WTC11 (cell line): ENCODE measurements at regions not wholly inside any gene's neighbourhood (a gene's known extent, or its start where the extent isn't known, plus 50 kb on each side); places are given as distances from the start of the nearest gene placed in this dataset.

Experiments used
- ATAC-seq: fragments of 200-7000 bp; cut with Tn5 transposase; 2 replicates; pipeline ENCODE4 v1.10.0; 2021; ENCODE audit warnings: mild to moderate bottlenecking, moderate library complexity
- CTCF ChIA-PET: fragments of 300-600 bp; sonication (Branson Sonifier 250); formaldehyde crosslinking; loops from one replicate; lab custom pipeline; 2021; ENCODE audit warnings: antibody characterized with exemption; lab: Charles Lee
- POLR2A ChIA-PET: fragments of 350-600 bp; sonication (Branson Sonifier 250); formaldehyde crosslinking; loops from one replicate; lab custom pipeline; 2021; ENCODE audit warnings: antibody characterized with exemption; lab: Charles Lee
- DNase-seq: peaks from one replicate; pipeline ENCODE4 v3.0.0; 2021; ENCODE audit warnings: low spot score
- H3K27ac Mint-ChIP-seq: 2 replicates; pipeline ENCODE4 v1.8.0; 2021; ENCODE audit warnings: mixed read lengths
- H3K27me3 Mint-ChIP-seq: 2 replicates; pipeline ENCODE4 v1.8.0; 2021; ENCODE audit warnings: low read depth, mild to moderate bottlenecking, moderate library complexity, mixed read lengths
- H3K36me3 Mint-ChIP-seq: 2 replicates; pipeline ENCODE4 v1.8.0; 2021; ENCODE audit warnings: mixed read lengths
- H3K4me1 Mint-ChIP-seq: 2 replicates; pipeline ENCODE4 v1.8.0; 2022; ENCODE audit warnings: mixed read lengths
- H3K4me3 Mint-ChIP-seq: 2 replicates; pipeline ENCODE4 v1.8.0; 2021; ENCODE audit warnings: mild to moderate bottlenecking, moderate library complexity, mixed read lengths
- H3K9me3 Mint-ChIP-seq: 2 replicates; pipeline ENCODE4 v1.8.0; 2021; ENCODE audit warnings: mixed read lengths
- ATF1 ChIP-seq: sonication (generic); formaldehyde crosslinking; IDR thresholded peaks from 2 replicates; pipeline ENCODE4 v1.8.1; 2023; ENCODE audit warnings: mild to moderate bottlenecking, moderate library complexity, missing genetic modification reagents
- CBFB ChIP-seq: sonication (generic); formaldehyde crosslinking; IDR thresholded peaks from 2 replicates; pipeline ENCODE4 v1.8.1; 2022; ENCODE audit warnings: mild to moderate bottlenecking, low read depth, missing genetic modification reagents
- ELF4 ChIP-seq: sonication (generic); formaldehyde crosslinking; IDR thresholded peaks from 2 replicates; pipeline ENCODE4 v1.8.1; 2022; ENCODE audit warnings: low read depth, mild to moderate bottlenecking, moderate library complexity, missing genetic modification reagents
- ERG ChIP-seq: fragments of 250-450 bp; sonication (Bioruptor Pico); IDR thresholded peaks from 2 replicates; pipeline ENCODE4 v1.8.0; 2021; ENCODE audit warnings: mild to moderate bottlenecking
- FOXP1 ChIP-seq: sonication (generic); formaldehyde crosslinking; IDR thresholded peaks from 2 replicates; pipeline ENCODE4 v1.8.0; 2022; ENCODE audit warnings: missing genetic modification reagents, mild to moderate bottlenecking, moderate library complexity, borderline replicate concordance
- JUN ChIP-seq: sonication (generic); formaldehyde crosslinking; IDR thresholded peaks from 2 replicates; pipeline ENCODE4 v1.8.0; 2023; ENCODE audit warnings: mild to moderate bottlenecking, missing genetic modification reagents
- KAT7 ChIP-seq: sonication (generic); formaldehyde crosslinking; IDR thresholded peaks from 2 replicates; pipeline ENCODE4 v1.8.1; 2023; ENCODE audit warnings: missing genetic modification reagents, mild to moderate bottlenecking, borderline replicate concordance
- NFE2L1 ChIP-seq: sonication (generic); formaldehyde crosslinking; IDR thresholded peaks from 2 replicates; pipeline ENCODE4 v1.8.1; 2023; ENCODE audit warnings: missing genetic modification reagents
- NR1H2 ChIP-seq: sonication (generic); formaldehyde crosslinking; IDR thresholded peaks from 2 replicates; pipeline ENCODE4 v1.9.0; 2021; ENCODE audit warnings: mild to moderate bottlenecking, moderate library complexity, missing genetic modification reagents
- NR3C1 ChIP-seq: sonication (generic); formaldehyde crosslinking; conservative IDR thresholded peaks from 2 replicates; pipeline ENCODE4 v1.8.1; 2023; ENCODE audit warnings: low read depth, mild to moderate bottlenecking, missing genetic modification reagents
- OVOL2 ChIP-seq: fragments of 250-450 bp; sonication (Bioruptor Pico); IDR thresholded peaks from 2 replicates; pipeline ENCODE4 v1.9.0; 2021; ENCODE audit warnings: mild to moderate bottlenecking, borderline replicate concordance
- PREB ChIP-seq: sonication (generic); formaldehyde crosslinking; IDR thresholded peaks from 2 replicates; pipeline ENCODE4 v1.8.1; 2022; ENCODE audit warnings: mild to moderate bottlenecking, missing genetic modification reagents, moderate library complexity, borderline replicate concordance
- SMAD4 ChIP-seq: sonication (generic); formaldehyde crosslinking; IDR thresholded peaks from 2 replicates; pipeline ENCODE4 v1.8.0; 2022; ENCODE audit warnings: mild to moderate bottlenecking, missing genetic modification reagents
- TEAD1 ChIP-seq: sonication (generic); formaldehyde crosslinking; IDR thresholded peaks from 2 replicates; pipeline ENCODE4 v1.8.0; 2022; ENCODE audit warnings: mild to moderate bottlenecking, missing genetic modification reagents
- USF2 ChIP-seq: sonication (generic); formaldehyde crosslinking; IDR thresholded peaks from 2 replicates; pipeline ENCODE4 v1.8.1; 2023; ENCODE audit warnings: mild to moderate bottlenecking, missing genetic modification reagents, moderate library complexity
- ZNF121 ChIP-seq: sonication (generic); formaldehyde crosslinking; IDR thresholded peaks from 2 replicates; pipeline ENCODE4 v1.8.0; 2023; ENCODE audit warnings: missing genetic modification reagents
- ZNF416 ChIP-seq: fragments of 250-450 bp; sonication (Bioruptor Pico); IDR thresholded peaks from 2 replicates; pipeline ENCODE4 v1.9.0; 2021; ENCODE audit warnings: mild to moderate bottlenecking, inconsistent platforms
- ZNF532 ChIP-seq: fragments of 250-450 bp; sonication (Bioruptor Pico); IDR thresholded peaks from 2 replicates; pipeline ENCODE4 v1.9.0; 2021; ENCODE audit warnings: mild to moderate bottlenecking, borderline replicate concordance
- TF ChIP-seq, protein P1 (sequence below): sonication (generic); formaldehyde crosslinking; IDR thresholded peaks from 2 replicates; pipeline ENCODE4 v1.8.1; 2023; ENCODE audit warnings: mild to moderate bottlenecking, moderate library complexity, missing genetic modification reagents

- H3K27me3 Mint-ChIP-seq, result no peaks in the 10 kb centered on the region; the same call in 1 of the 2 replicates
- ChIA-PET POLR2A (no interaction called here), CTCF (no interaction called here)
- DNase-seq (no peak), ATAC-seq (no peak)
- peaks cover 6% of the 10 kb centered on the region for H3K36me3 Mint-ChIP-seq
- no peak overlapping the region for H3K27ac Mint-ChIP-seq
- H3K9me3 Mint-ChIP-seq, result peaks cover 32% of the 10 kb centered on the region
- TF ChIP-seq ATF1 (CRISPR knock-in tag) (no peak), JUN (no peak), TEAD1 (CRISPR knock-in tag) (no peak), CBFB (no peak), ERG (CRISPR knock-in tag) (no peak), OVOL2 (CRISPR knock-in tag) (no peak), NR1H2 (CRISPR knock-in tag) (no peak), ZNF121 (CRISPR knock-in tag) (no peak), SMAD4 (CRISPR knock-in tag) (no peak), KAT7 (CRISPR knock-in tag) (no peak), ZNF532 (CRISPR knock-in tag) (no peak), ELF4 (CRISPR knock-in tag) (no peak), FOXP1 (CRISPR knock-in tag) (no peak), NR3C1 (CRISPR knock-in tag) (no peak), USF2 (no peak), ZNF416 (no peak)
- TF ChIP-seq, protein P1, sequence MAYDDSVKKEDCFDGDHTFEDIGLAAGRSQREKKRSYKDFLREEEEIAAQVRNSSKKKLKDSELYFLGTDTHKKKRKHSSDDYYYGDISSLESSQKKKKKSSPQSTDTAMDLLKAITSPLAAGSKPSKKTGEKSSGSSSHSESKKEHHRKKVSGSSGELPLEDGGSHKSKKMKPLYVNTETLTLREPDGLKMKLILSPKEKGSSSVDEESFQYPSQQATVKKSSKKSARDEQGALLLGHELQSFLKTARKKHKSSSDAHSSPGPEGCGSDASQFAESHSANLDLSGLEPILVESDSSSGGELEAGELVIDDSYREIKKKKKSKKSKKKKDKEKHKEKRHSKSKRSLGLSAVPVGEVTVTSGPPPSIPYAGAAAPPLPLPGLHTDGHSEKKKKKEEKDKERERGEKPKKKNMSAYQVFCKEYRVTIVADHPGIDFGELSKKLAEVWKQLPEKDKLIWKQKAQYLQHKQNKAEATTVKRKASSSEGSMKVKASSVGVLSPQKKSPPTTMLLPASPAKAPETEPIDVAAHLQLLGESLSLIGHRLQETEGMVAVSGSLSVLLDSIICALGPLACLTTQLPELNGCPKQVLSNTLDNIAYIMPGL (CRISPR knock-in tag), result no peak
- H3K4me3 Mint-ChIP-seq, result no peak overlapping the region
- no peaks in the 10 kb centered on the region for H3K4me1 Mint-ChIP-seq
Measured at GRCh38 chr7:68461430-68461829, 1136.8 kb upstream of the AUTS2 start.

- DNase-seq (no peak), ATAC-seq (no peak)
- Mint-ChIP-seq H3K4me3 (no peak overlapping the region), H3K9me3 (0 out of 2 replicates have a peak, but pooled peaks cover 3% of the 10 kb centered on the region), H3K27me3 (no peaks in the 10 kb centered on the region; the same call in 1 of the 2 replicates), H3K4me1 (no peaks in the 10 kb centered on the region), H3K36me3 (no peaks in the 10 kb centered on the region), H3K27ac (no peak overlapping the region)
- CTCF ChIA-PET, result no interaction called here
- TF ChIP-seq PREB, result no peak
- TF ChIP-seq NFE2L1 (CRISPR knock-in tag), result no peak
- POLR2A ChIA-PET, result no interaction called here
Measured at GRCh38 chr7:68470836-68471435, 1127.3 kb upstream of the AUTS2 start.
